ENCODE measurements at regions not wholly inside any gene's neighbourhood (a gene's known extent, or its start where the extent isn't known, plus 50 kb on each side); places are given as distances from the start of the nearest gene placed in this dataset.

DNA sequence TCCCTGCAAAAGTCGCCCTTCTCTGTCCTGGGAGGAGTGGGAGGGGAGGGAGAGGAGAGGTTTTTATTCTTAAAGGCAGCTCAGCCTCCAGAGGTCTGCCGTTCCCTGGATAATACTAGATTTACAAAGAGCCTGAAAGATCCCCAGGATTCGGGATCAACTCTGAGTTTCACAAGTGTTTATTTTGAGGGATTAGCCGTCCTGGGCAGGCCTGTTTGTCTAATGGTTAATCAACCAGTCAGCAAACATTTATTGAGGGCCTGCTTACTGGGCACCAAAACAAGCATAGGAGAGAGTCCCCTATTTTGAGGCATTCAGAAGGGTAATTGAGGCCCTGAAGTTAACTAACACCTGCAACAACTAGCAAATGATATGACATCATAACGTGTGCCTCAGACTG lies 152.6 kb upstream of the SLC1A4 start:
- Histone ChIP-seq H3K4ac (ENCODE audit: low read depth, low read length) (no peak overlapping the region), H3K9me3 (ENCODE audit: control insufficient read depth, low read depth, low read length) (no peaks in the 10 kb centered on the region), H3K27ac (ENCODE audit: insufficient read length, low read depth, low read length) (no peak overlapping the region), H2AK5ac (ENCODE audit: insufficient read length, low read length) (no peak overlapping the region), H3K4me2 (ENCODE audit: insufficient read depth, insufficient read length, low read length) (no peak overlapping the region), H3K23me2 (ENCODE audit: insufficient read length, low read depth, low read length, poor library complexity, severe bottlenecking) (no peaks in the 10 kb centered on the region), H3K79me1 (ENCODE audit: insufficient read depth, low read depth, low read length, poor library complexity, severe bottlenecking) (no peaks in the 10 kb centered on the region), H3K14ac (ENCODE audit: insufficient read depth, low read length) (no peak overlapping the region), H2BK20ac (ENCODE audit: low read depth, low read length, poor library complexity, severe bottlenecking) (no peak overlapping the region), H3T11ph (ENCODE audit: low read length) (no peak overlapping the region), H4K5ac (ENCODE audit: insufficient read length, low read depth, low read length) (no peak overlapping the region), H4K91ac (ENCODE audit: insufficient read length, low read depth, low read length) (no peak overlapping the region), H3K23ac (ENCODE audit: insufficient read length, low read depth, low read length) (no peak overlapping the region), H2BK5ac (ENCODE audit: insufficient read length, low read length) (no peak overlapping the region), H3K4me1 (ENCODE audit: insufficient read depth, low read length) (no peaks in the 10 kb centered on the region; the same call in 1 of the 2 replicates), H2BK12ac (ENCODE audit: insufficient read length, low read depth, low read length) (no peak overlapping the region), H3K56ac (ENCODE audit: insufficient read length, low read depth, low read length) (no peak overlapping the region), H3K9ac (ENCODE audit: extremely low read depth, insufficient read length, low read length) (no peak overlapping the region), H3K18ac (ENCODE audit: insufficient read length, low read depth, low read length) (no peak overlapping the region), H2AFZ (ENCODE audit: low read length) (no peak overlapping the region), H2BK120ac (ENCODE audit: low read depth, low read length, poor library complexity, severe bottlenecking) (no peak overlapping the region), H4K20me1 (ENCODE audit: control insufficient read depth, insufficient read depth, insufficient read length) (no peaks in the 10 kb centered on the region), H3K79me2 (ENCODE audit: insufficient read depth, low read length) (no peaks in the 10 kb centered on the region), H3K27me3 (ENCODE audit: insufficient read depth, low read length) (no peaks in the 10 kb centered on the region), H4K8ac (replicated peaks; ENCODE audit: insufficient read length, low read depth, low read length) (no peak overlapping the region), H2BK15ac (ENCODE audit: low read depth, low read length) (no peak overlapping the region)
- H3K4me3 Mint-ChIP-seq: no peak overlapping the region
- peaks cover 27 to 37% of the 10 kb centered on the region in 2 experiments for H3K4me1 Mint-ChIP-seq
- no peak for DNase-seq
- TF ChIP-seq, protein P1, sequence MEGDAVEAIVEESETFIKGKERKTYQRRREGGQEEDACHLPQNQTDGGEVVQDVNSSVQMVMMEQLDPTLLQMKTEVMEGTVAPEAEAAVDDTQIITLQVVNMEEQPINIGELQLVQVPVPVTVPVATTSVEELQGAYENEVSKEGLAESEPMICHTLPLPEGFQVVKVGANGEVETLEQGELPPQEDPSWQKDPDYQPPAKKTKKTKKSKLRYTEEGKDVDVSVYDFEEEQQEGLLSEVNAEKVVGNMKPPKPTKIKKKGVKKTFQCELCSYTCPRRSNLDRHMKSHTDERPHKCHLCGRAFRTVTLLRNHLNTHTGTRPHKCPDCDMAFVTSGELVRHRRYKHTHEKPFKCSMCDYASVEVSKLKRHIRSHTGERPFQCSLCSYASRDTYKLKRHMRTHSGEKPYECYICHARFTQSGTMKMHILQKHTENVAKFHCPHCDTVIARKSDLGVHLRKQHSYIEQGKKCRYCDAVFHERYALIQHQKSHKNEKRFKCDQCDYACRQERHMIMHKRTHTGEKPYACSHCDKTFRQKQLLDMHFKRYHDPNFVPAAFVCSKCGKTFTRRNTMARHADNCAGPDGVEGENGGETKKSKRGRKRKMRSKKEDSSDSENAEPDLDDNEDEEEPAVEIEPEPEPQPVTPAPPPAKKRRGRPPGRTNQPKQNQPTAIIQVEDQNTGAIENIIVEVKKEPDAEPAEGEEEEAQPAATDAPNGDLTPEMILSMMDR (conservative IDR thresholded peaks at IDR 0.05): no peak
- H3K36me3 Mint-ChIP-seq (ENCODE audit: insufficient read depth in 1 of 3, low read depth in 3 of 3): no peaks in the 10 kb centered on the region
- no CpG with 5 or more reads among the region's 5 CpGs for WGBS (ENCODE audit: extremely low coverage, insufficient read length, low lambda C conversion rate)
- H3K27me3 Mint-ChIP-seq (ENCODE audit: low read depth): peaks cover 22% of the 10 kb centered on the region
- no peaks in the 10 kb centered on the region for H3K9me3 Mint-ChIP-seq
- H3K27ac Mint-ChIP-seq: no peak overlapping the region

Data from H9 (cell line).